ENCODE measurements at regions not wholly inside any gene's neighbourhood (a gene's known extent, or its start where the extent isn't known, plus 50 kb on each side); places are given as distances from the start of the nearest gene placed in this dataset.

GRCh38 chrX:84717343-84717742 is 215.1 kb upstream of the HDX start:
- TF ChIP-seq SP1 (CRISPR knock-in tag; conservative IDR thresholded peaks at IDR 0.05) (no peak), JUN (CRISPR knock-in tag; IDR thresholded peaks at IDR 0.05) (no peak), FOXJ3 (CRISPR knock-in tag; IDR thresholded peaks at IDR 0.05; ENCODE audit: borderline replicate concordance) (no peak), SOX15 (CRISPR knock-in tag; IDR thresholded peaks at IDR 0.05) (no peak), FOXP1 (CRISPR knock-in tag; IDR thresholded peaks at IDR 0.05; ENCODE audit: borderline replicate concordance) (no peak)
- TF ChIP-seq, protein P1, sequence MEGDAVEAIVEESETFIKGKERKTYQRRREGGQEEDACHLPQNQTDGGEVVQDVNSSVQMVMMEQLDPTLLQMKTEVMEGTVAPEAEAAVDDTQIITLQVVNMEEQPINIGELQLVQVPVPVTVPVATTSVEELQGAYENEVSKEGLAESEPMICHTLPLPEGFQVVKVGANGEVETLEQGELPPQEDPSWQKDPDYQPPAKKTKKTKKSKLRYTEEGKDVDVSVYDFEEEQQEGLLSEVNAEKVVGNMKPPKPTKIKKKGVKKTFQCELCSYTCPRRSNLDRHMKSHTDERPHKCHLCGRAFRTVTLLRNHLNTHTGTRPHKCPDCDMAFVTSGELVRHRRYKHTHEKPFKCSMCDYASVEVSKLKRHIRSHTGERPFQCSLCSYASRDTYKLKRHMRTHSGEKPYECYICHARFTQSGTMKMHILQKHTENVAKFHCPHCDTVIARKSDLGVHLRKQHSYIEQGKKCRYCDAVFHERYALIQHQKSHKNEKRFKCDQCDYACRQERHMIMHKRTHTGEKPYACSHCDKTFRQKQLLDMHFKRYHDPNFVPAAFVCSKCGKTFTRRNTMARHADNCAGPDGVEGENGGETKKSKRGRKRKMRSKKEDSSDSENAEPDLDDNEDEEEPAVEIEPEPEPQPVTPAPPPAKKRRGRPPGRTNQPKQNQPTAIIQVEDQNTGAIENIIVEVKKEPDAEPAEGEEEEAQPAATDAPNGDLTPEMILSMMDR (IDR thresholded peaks at IDR 0.05) = no peak
